ENCODE measurements at regions not wholly inside any gene's neighbourhood (a gene's known extent, or its start where the extent isn't known, plus 50 kb on each side); places are given as distances from the start of the nearest gene placed in this dataset.

DNA sequence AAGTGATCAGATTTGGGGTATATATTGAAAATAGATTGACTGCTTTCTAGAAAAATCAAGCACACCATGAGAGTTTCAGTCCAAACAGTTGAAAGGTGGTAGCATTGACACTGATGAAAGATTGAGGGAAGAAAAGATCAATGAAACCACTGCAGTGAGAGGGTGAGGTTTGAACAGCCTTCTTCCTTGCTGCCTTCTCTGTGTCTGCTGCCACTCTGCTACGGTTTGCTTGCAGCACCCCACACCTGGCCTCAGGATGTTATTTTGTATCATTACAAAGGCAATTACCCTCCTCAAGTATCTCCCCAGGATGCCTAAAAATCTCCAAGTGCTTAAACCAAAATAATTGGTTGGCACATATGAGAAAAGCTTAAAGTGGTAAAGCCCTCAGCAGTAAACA lies 683.6 kb upstream of the ARPP21 start:
- Mint-ChIP-seq H3K4me1 (peaks cover 15% of the 10 kb centered on the region), H3K36me3 (ENCODE audit: low read depth) (no peaks in the 10 kb centered on the region), H3K27ac (no peak overlapping the region), H3K27me3 (peaks cover 4% of the 10 kb centered on the region), H3K4me3 (no peak overlapping the region), H3K9me3 (ENCODE audit: low read depth) (no peaks in the 10 kb centered on the region)
- DNase-seq (no peak), ATAC-seq (no peak)
- intact Hi-C loops (cut with DNase I, micrococcal nuclease): no loop called here
- CTCF ChIA-PET: no interaction called here
- POLR2A ChIA-PET: no interaction called here

DNA sequence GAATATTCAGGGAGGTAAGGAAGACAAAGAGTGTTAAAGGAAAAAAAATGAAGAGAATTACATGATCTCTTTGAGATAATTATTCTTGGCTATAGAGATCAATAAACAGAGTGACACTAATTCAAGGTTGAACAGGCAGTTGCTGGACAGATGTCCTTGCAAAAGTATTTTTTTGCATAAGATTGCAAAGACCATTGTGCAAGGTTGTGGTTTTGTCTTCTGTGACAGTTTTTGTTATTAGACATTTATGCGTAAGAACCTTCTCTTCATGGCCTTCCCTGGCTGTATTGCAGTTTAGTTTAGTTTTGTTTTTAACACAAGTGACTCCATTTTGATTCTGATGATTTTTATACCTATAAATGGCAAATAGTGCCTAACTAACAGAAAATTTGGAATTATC lies 682.8 kb upstream of the ARPP21 start:
- no peaks in the 10 kb centered on the region for H3K9me3 Mint-ChIP-seq (ENCODE audit: low read depth)
- H3K27ac Mint-ChIP-seq: no peak overlapping the region
- ChIA-PET POLR2A (no interaction called here), CTCF (interaction anchor here (0.6 kb wide), 1 partner anchor 1820 kb away, joined by 3 read pairs; no protein-coding TSS in a partner anchor)
- ATAC-seq (no peak), DNase-seq (no peak)
- intact Hi-C loops (cut with DNase I, micrococcal nuclease): no loop called here
- H3K36me3 Mint-ChIP-seq (ENCODE audit: low read depth): no peaks in the 10 kb centered on the region
- H3K4me1 Mint-ChIP-seq: peaks cover 15% of the 10 kb centered on the region
- peaks cover 4% of the 10 kb centered on the region for H3K27me3 Mint-ChIP-seq
- H3K4me3 Mint-ChIP-seq: no peak overlapping the region

DNA sequence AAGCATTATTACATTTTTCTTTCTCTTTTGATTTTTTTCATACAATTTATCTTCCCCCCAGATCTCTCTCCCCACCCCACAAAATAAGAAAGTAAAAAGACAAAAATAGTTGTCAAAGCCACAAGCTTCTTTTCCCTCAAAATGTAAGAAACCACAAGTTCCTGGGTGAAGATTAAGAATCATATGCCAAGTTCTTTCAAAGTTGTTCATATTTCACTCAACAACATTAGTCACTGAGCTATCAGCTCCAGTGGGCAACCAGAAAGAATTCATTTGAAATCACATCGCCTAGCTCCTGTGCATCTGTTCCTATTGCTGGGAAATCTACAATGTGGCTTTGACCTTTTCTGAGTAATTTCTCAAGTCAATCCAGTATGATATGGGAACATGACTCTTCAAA lies 681.6 kb upstream of the ARPP21 start:
- H3K4me3 Mint-ChIP-seq: no peak overlapping the region
- intact Hi-C loops (cut with DNase I, micrococcal nuclease): no loop called here
- DNase-seq: no peak

DNA sequence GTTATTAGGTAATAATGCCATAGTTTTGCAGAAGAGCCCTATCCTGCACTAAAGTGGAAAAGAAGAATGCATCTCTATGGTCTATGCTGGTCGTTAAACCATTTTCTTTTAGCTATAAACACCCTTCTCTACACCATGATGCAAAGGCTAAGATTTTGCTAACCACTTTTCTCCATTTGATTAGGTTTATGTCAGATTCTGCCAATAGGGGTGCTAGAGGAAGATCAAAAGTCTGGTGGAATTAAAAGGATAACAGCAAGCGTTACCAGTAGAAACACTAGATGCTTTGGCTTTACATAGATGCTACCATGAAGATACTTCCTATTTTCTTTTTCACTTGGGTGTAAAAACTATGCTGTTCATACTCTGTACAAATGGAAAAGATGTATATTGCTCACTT lies 669.8 kb upstream of the ARPP21 start:
- Mint-ChIP-seq H3K9me3 (ENCODE audit: low read depth) (no peaks in the 10 kb centered on the region), H3K27ac (no peak overlapping the region), H3K4me3 (no peak overlapping the region), H3K4me1 (no peaks in the 10 kb centered on the region), H3K27me3 (peaks cover 8% of the 10 kb centered on the region), H3K36me3 (ENCODE audit: low read depth) (no peaks in the 10 kb centered on the region)
- ATAC-seq (no peak), DNase-seq (no peak)
- POLR2A ChIA-PET: no interaction called here
- intact Hi-C loops (cut with DNase I, micrococcal nuclease): no loop called here
- CTCF ChIA-PET: no interaction called here

More for the DNA sequence above, 681.6 kb upstream of the ARPP21 start:
- no peaks in the 10 kb centered on the region for H3K9me3 Mint-ChIP-seq (ENCODE audit: low read depth)
- H3K4me1 Mint-ChIP-seq: peaks cover 15% of the 10 kb centered on the region
- peaks cover 4% of the 10 kb centered on the region for H3K27me3 Mint-ChIP-seq
- H3K36me3 Mint-ChIP-seq (ENCODE audit: low read depth): no peaks in the 10 kb centered on the region
- CTCF ChIA-PET: interaction anchor here (0.8 kb wide), 1 partner anchor 914 kb away, joined by 3 read pairs; no protein-coding TSS in a partner anchor
- peak; percentile 19 for ATAC-seq
- H3K27ac Mint-ChIP-seq: no peak overlapping the region
- POLR2A ChIA-PET: no interaction called here

DNA sequence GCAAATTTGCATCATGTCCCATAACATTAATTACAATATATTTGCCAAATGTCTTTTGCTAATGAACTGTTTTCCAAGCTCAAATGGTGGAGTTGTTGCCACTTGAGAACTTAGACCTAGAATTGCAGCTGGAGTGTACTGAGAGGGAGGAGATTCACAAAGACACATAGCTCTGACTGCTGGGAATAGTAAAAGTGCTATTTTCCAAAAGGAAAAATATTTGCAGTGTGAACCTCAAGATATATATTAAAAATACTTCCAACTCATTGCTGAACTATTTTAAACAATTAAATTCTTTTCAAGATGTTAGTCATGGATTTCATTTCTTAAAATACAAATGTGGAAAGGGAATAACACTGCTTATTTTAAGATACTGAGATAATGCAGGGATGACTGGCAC lies 666.8 kb upstream of the ARPP21 start:
- ChIA-PET CTCF (no interaction called here), POLR2A (no interaction called here)
- Mint-ChIP-seq H3K27me3 (peaks cover 2% of the 10 kb centered on the region), H3K36me3 (ENCODE audit: low read depth) (no peaks in the 10 kb centered on the region), H3K9me3 (ENCODE audit: low read depth) (peaks cover 3% of the 10 kb centered on the region), H3K4me1 (no peaks in the 10 kb centered on the region), H3K4me3 (no peak overlapping the region), H3K27ac (no peak overlapping the region)
- intact Hi-C loops (cut with DNase I, micrococcal nuclease): no loop called here
- no peak for ATAC-seq
- DNase-seq: no peak

DNA sequence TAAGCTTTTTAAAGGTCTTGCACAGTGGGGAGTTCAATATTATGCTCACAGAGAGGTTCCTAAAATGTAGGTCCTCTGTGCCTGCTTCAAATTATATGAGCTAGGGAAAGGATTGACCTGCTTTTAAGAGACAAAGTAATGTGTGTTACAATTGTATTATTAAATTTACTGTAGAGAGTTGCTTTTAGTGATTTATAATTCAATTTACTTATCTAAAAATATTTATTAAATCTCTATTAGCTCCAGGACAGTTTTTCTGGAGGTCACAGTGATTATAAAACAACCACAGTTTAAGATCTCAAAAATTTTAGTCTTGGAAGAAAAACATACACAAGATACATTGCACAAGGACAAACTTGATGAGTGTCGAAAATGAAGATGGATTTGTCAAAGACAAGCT lies 665.7 kb upstream of the ARPP21 start:
- Mint-ChIP-seq H3K27me3 (peaks cover 2% of the 10 kb centered on the region), H3K36me3 (ENCODE audit: low read depth) (no peaks in the 10 kb centered on the region), H3K27ac (no peak overlapping the region), H3K4me3 (no peak overlapping the region), H3K4me1 (no peaks in the 10 kb centered on the region), H3K9me3 (ENCODE audit: low read depth) (peaks cover 5% of the 10 kb centered on the region)
- intact Hi-C loops (cut with DNase I, micrococcal nuclease): no loop called here
- DNase-seq (no peak), ATAC-seq (no peak)
- ChIA-PET POLR2A (no interaction called here), CTCF (no interaction called here)

DNA sequence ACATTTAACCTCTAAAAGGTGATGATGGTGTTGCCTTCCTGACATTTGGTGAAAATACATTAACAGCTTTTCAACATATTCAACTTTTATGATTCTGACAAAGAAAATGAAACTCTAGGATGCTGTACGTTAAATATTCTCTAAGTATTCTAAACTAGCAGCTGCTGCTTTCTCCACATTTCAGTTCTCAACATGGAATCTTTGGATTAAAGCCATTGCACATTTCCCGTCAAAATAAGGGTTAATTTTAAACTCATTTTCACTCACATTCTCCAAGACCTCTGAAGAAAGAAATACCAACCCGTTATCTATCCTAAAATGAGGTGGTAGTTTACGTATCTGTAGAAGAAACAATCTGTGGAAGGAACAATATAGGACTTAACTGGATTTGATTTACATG lies 655.7 kb upstream of the ARPP21 start:
- ChIA-PET POLR2A (no interaction called here), CTCF (no interaction called here)
- Mint-ChIP-seq H3K36me3 (ENCODE audit: low read depth) (no peaks in the 10 kb centered on the region), H3K4me3 (no peak overlapping the region), H3K27ac (no peak overlapping the region), H3K4me1 (no peaks in the 10 kb centered on the region), H3K9me3 (ENCODE audit: low read depth) (no peaks in the 10 kb centered on the region), H3K27me3 (peaks cover 2% of the 10 kb centered on the region)
- no peak for DNase-seq
- intact Hi-C loops (cut with DNase I, micrococcal nuclease): no loop called here
- no peak for ATAC-seq

DNA sequence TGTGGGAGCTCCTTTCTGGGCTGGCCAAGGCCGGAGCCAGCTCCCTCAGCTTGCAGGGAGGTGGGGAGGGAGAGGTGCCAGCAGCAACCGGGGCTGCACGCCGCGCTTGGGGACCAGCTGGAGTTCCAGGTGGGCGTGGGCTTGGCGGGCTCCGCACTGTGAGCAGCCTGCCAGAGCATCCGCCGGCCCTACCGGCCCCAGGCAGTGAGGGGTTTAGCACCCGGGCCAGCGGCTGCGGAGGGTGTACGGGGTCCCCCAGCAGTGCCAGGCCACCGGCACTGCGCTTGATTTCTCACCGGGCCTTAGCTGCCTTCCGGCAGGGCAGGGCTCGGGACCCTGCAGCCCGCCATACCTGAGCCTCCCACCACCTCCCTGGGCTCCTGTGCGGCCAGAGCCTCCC lies 651.0 kb upstream of the ARPP21 start:
- Mint-ChIP-seq H3K4me1 (no peaks in the 10 kb centered on the region), H3K27ac (no peak overlapping the region), H3K9me3 (ENCODE audit: low read depth) (no peaks in the 10 kb centered on the region), H3K36me3 (ENCODE audit: low read depth) (no peaks in the 10 kb centered on the region), H3K27me3 (peaks cover 2% of the 10 kb centered on the region), H3K4me3 (no peak overlapping the region)
- DNase-seq (no peak), ATAC-seq (no peak)
- ChIA-PET CTCF (interaction anchor here (0.9 kb wide), 1 partner anchor 21 kb away, joined by 3 read pairs; no protein-coding TSS in a partner anchor), POLR2A (no interaction called here)
- intact Hi-C loops (cut with DNase I, micrococcal nuclease): no loop called here

DNA sequence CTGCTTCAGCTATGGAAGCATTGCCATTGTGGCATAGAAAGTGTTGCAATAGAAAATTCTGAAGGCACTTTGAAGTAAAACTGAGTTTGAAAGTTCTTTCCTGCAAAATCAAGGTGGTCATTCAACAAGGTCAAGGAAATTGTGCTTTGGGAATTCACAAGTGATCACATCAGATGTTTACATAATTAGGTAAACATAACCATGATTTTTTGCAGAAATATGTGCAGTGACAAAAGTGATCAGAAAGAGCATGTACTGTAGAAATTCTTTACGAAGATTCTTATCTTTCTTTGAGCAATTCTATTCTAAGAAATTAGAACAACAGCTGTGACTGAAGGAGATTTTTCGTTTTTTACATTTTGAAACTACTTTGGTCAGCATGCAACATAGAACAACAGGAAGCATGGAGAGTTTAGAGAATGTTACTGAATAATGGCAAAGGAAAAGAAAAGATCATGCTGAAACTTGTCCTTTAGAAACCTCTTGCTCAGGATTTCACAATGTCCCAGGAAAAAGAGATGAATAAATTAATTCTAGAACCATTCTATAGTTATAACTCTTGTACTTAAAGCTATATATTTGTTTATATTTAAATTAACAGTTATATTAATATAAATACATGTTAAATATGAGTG lies 643.4 kb upstream of the ARPP21 start:
- POLR2A ChIA-PET: no interaction called here
- Mint-ChIP-seq H3K27me3 (peaks cover 2% of the 10 kb centered on the region), H3K4me3 (no peak overlapping the region), H3K36me3 (ENCODE audit: low read depth) (no peaks in the 10 kb centered on the region), H3K9me3 (ENCODE audit: low read depth) (no peaks in the 10 kb centered on the region), H3K4me1 (no peaks in the 10 kb centered on the region), H3K27ac (no peak overlapping the region)
- intact Hi-C loops (cut with DNase I, micrococcal nuclease): no loop called here
- no peak for ATAC-seq
- no peak for DNase-seq
- CTCF ChIA-PET: no interaction called here

DNA sequence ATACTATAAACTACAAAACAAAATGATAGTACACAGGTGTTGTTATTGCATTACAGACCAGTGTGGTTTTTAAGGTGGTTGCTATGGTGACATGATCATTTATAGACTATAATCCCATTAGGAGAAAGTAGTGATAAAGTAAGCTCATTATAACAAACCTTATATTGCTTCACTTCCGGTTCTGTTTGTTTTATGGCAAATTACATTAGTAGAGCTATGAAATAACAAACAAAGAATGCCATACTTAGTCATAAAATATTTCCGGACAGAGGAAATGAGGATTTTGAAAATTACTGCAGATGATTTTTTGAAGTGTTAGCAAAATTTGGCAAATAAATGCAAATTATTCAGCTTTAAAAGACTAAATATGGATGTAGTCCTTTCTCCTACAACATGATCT lies 640.4 kb upstream of the ARPP21 start:
- ATAC-seq (no peak), DNase-seq (no peak)
- H3K9me3 Mint-ChIP-seq (ENCODE audit: low read depth): no peaks in the 10 kb centered on the region
- intact Hi-C loops (cut with DNase I, micrococcal nuclease): no loop called here
- ChIA-PET POLR2A (no interaction called here), CTCF (no interaction called here)
- no peak overlapping the region for H3K27ac Mint-ChIP-seq
- no peaks in the 10 kb centered on the region for H3K4me1 Mint-ChIP-seq
- no peaks in the 10 kb centered on the region for H3K36me3 Mint-ChIP-seq (ENCODE audit: low read depth)
- H3K4me3 Mint-ChIP-seq: no peak overlapping the region
- no peaks in the 10 kb centered on the region for H3K27me3 Mint-ChIP-seq

DNA sequence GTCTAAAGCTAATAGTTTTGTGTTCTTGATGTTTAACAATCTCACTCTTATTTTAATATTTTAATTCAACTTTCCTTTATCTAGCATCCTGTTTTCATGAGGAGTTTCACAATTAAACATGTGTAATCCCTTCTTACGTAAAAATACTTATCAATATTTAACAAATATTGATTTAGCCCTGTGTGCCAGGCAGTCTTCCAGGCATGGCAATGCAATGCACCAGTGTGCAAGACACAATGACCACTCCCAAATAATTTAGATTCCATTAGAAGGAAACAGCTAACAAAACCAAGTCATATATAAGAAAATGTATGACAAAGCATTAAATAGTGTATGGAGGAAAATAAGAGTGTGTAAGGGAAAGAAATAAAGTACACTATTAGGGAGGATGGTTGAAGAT lies 627.1 kb upstream of the ARPP21 start:
- intact Hi-C loops (cut with DNase I, micrococcal nuclease): no loop called here
- Mint-ChIP-seq H3K4me1 (no peaks in the 10 kb centered on the region), H3K9me3 (ENCODE audit: low read depth) (no peaks in the 10 kb centered on the region), H3K4me3 (no peak overlapping the region), H3K27me3 (peaks cover 2% of the 10 kb centered on the region), H3K36me3 (ENCODE audit: low read depth) (no peaks in the 10 kb centered on the region), H3K27ac (no peak overlapping the region)
- ChIA-PET POLR2A (no interaction called here), CTCF (no interaction called here)
- DNase-seq: no peak
- no peak for ATAC-seq

DNA sequence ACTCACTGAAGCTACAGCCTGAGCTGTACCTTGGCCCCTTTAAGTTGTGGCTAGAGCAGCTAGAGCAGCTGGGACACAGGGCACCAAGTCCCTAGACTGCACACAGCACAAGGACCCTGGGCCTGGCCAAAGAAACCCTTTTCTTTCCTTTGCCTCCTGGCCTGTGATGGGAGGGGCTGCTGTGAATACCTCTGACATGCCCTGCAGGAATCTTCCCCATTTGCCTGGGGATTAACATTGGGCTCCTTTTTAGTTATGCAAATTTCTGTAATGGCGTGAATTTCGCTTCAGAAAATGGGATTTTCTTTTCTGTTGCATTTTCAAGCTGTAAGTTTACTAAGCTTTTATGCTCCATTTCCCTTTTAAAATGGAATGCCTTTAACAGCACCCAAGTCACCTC lies 611.2 kb upstream of the ARPP21 start:
- peaks cover 21% of the 10 kb centered on the region for H3K9me3 Mint-ChIP-seq (ENCODE audit: low read depth)
- ChIA-PET CTCF (no interaction called here), POLR2A (no interaction called here)
- DNase-seq: no peak
- ATAC-seq: no peak
- H3K4me1 Mint-ChIP-seq: no peaks in the 10 kb centered on the region
- H3K36me3 Mint-ChIP-seq (ENCODE audit: low read depth): no peaks in the 10 kb centered on the region
- no peak overlapping the region for H3K4me3 Mint-ChIP-seq
- H3K27me3 Mint-ChIP-seq: no peaks in the 10 kb centered on the region
- H3K27ac Mint-ChIP-seq: no peak overlapping the region
- intact Hi-C loops (cut with DNase I, micrococcal nuclease): no loop called here
